GM21390 (cell line): ENCODE measurements at regions not wholly inside any gene's neighbourhood (a gene's known extent, or its start where the extent isn't known, plus 50 kb on each side); places are given as distances from the start of the nearest gene placed in this dataset.

Experiments used
- ATAC-seq: cut with Tn5 transposase; IDR thresholded peaks from one replicate; pipeline ENCODE4 v1.9.1; 2021; ENCODE audit not compliant: unreplicated experiment

GRCh38 chr11:122062763-122063162, 53.3 kb downstream of the BLID start:
- ATAC-seq = no peak

DNA sequence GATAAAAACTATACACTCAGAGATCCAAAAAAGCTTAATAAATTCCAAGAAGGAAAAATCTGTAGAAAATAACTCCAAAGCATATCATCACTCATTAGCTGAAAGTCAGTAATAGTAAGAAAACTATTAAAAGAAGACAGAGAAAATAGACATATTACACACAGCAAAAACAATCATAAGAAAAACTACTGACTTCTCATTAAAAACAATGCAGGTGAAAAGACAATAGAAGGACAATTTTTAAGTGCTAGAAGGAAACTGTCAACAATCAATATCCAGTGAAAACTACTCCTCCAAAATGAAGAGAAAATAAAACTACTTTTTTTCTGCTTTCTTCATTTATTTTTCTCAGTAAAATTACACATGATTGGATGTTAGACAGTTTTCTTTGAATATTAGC, 56.5 kb downstream of the BLID start:
- no peak for ATAC-seq

DNA sequence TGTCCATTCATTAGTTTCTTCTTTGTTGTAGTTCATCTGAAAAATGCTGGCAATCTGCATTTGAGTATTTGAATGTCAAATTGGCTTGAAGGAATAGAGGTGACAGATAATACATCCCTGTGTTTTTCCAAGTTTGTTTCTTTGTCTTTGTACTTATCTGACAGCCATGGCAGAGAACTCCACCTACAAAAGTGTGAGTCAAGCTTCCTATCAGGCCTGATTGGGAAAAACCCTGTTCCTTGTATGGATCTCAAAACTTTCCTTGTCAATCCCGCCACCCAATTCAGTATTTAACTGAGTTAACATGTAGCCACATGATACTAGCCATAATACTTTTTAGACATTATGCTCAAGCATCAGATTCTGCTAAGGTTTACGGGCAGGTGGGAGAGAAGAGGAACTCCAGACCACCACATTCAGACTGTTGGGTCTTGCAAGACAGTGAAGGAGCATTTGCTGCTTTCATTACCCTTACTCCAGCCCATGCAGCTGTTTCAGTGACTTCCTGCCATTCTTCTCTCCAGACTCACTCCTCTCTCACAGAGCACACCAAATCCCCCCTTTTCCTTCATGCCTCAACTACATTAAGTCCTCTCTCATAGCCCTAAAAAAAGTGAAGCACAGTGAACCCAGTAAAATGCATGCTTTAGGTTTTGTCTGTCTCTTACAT, 65.9 kb downstream of the BLID start:
- ATAC-seq = no peak

DNA sequence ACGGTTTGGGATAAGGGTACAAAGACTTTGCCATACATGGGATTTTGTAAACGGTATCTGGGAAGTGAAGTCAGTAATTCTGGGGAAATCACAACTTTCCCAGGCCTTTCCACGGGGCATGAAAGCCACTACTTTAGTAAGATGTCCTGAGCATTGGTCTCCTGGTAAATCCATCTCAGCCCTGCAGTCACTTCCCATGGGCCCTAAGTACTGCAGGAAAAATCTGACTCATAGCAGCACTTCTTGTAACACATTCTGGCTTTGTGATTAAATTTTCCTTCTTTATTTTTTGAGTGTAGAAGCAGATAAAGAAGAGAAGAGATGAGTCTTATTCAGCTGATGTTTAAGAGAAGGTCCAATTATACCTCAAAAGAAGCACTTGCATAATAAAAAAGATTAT, 67.6 kb downstream of the BLID start:
- no peak for ATAC-seq

GRCh38 chr11:122046846-122047245, 69.2 kb downstream of the BLID start:
- no peak for ATAC-seq

- no peak for ATAC-seq
These were observed 69.6 kb downstream of the BLID start for GRCh38 chr11:122046438-122046837.

DNA sequence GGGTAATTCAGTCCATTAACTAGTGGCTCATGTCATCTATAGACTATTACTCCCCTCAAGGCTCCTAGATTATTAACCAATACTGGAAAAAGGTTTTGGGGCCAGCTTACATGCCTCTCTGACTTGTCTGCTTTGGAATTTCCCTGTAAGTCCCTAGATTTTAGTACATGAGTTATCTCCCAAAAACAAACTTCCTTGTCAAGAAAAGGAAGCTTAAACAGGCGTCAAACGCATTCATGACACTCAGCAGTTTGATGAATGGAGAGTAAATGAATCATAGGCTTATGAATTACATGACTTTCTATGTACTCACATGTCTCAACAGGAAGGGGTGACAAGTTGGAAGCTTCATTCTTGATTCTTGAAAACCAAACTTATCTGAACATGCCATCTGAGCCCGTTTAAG, 70.8 kb downstream of the BLID start:
- no peak for ATAC-seq

DNA sequence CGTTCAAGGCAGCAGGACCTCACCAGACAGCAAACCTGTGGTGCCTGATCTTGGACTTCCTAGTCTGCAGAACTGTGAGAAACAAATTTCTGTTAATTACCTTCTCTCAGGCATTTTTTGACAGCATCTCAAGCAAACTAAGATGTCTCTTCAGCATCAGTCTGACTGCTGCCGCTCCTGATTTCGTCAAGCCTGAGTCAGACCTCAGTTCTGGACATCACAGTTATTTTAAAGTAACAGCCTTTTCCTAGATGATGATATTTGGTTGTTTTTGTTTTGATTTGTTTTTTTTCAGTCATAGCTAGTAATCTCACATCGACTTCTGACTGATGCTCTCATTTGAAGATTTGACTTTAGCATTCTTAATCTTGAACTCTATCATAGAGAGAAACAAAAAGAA, 71.9 kb downstream of the BLID start:
- no peak for ATAC-seq

- no peak for ATAC-seq
These were observed 73.0 kb downstream of the BLID start for GRCh38 chr11:122042981-122043380.

GRCh38 chr11:122040464-122040863, 75.6 kb downstream of the BLID start:
- ATAC-seq = no peak

DNA sequence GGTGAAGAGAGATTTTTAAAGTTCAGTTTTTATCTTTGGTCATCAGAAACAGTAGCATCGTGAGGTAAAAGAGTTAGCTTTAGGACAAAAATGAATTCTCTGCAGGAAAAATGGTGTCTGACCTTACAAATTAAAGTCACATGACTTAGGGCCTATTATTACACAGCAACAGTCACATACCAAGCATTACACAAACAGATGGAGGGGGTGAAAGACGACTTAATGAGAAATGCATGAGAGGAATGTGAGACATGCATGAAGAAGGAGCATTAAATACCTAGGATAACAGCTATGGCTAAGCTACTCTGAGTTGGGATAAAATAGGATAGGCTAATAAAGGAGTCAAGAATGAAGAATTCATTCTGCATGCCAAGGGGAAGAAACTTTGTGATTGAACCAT, 77.5 kb downstream of the BLID start:
- ATAC-seq = no peak

DNA sequence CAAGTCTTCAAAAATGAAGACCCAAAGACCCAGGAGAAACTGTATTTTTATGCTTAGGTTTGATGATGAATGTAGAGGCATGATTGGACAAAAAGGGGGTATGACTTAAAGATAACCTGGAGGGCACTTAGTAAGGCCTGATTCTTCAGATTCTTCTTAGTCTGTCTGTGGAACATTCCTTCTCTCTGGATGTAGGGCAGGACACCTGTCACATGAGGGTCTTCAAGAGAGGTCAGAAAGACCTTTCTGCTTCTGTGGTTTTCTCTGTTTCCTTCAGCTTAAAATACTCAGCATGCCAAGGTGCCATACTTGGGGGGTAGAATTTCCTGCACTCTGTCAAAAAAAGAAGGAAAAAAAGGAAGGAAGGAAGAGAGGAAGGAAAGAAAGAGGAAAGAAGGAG, 78.1 kb downstream of the BLID start:
- no peak for ATAC-seq

GRCh38 chr11:122036493-122036892, 79.5 kb downstream of the BLID start:
- no peak for ATAC-seq

- no peak for ATAC-seq
These were observed 80.0 kb downstream of the BLID start for GRCh38 chr11:122036018-122036417.

- no peak for ATAC-seq
These were observed 82.4 kb downstream of the BLID start for GRCh38 chr11:122033631-122034030.

- ATAC-seq = no peak
These were observed 82.8 kb downstream of the BLID start for GRCh38 chr11:122033193-122033592.

GRCh38 chr11:122032317-122032716, 83.7 kb downstream of the BLID start:
- no peak for ATAC-seq

DNA sequence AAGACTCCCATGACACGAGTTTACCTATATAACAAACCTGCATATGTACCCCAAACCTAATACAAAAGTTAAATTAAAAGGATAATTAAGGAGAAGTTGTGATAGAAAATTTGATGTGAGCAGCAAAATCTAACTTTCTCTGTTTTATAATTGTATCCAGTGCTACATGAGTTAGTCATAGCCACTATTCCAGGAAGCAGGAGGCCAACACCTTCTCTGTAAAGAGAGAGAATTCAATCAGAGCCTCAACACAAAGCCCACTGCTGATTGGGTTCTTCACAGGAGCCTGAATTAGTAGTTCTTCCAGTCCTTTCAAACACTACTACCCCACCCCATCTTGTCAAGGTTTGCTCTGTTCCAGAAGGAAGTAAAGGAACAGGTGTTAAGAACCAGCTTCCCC, 84.2 kb downstream of the BLID start:
- no peak for ATAC-seq

DNA sequence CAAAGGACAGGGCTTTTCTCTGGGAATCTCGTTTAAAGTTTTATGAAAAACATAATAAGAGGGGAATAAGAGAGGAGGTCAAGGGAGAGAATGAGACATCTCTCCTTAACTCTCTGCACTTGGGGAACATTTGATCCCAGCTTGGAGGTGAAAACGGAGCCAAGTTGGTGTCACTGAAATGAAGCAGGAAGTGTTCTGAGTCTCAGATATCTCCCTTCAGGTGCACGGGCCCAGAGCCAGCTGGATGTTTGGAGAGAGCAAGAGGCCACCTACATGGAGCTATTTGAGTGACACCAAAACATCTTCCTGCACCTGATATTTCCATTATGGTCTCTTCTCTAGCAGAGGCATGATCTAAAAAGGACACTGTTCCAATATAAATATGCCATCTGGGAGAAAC, 85.7 kb downstream of the BLID start:
- ATAC-seq = no peak

DNA sequence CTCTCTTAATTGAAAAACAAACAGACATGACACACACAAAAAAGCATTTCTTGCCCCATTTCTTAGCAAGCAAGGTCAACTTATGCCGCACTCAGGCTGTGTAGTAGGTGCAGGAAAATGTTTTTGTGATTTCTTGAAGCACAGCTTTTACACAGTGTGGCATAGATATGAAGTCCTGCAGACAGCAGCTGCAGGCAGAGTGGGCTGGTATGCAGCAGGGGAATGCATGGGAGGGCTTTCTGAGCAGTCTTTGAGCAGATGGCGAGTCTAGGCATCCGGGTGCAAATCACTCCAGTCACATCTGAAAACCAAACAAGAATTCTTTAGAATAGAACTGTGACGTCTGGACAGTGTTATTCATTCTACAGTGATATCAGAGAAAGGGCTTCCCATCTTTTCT, 87.5 kb downstream of the BLID start:
- no peak for ATAC-seq

- ATAC-seq = no peak
These were observed 88.0 kb downstream of the BLID start for GRCh38 chr11:122028036-122028435.

GRCh38 chr11:122025757-122026156, 90.3 kb downstream of the BLID start:
- no peak for ATAC-seq

DNA sequence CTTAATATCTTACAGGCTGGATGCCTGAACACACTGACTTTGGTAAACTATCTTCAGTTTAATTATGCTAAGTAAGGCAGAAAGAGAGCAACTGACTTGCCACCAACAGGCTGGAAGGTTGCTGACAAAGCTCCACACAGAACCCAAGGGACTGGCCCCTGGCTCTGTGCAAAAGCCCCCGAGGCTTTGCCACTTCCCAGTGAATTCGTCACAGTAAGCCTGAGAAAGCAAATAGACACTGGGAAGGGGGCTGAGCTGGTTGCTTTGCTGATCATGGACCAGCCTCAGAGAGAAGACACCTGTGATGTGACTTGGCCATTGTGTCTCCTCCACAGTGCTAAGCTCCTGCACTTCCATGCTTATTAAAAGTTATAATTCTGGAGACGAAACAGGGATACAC, 91.7 kb downstream of the BLID start:
- no peak for ATAC-seq
